ENCODE measurements at regions not wholly inside any gene's neighbourhood (a gene's known extent, or its start where the extent isn't known, plus 50 kb on each side); places are given as distances from the start of the nearest gene placed in this dataset.

GRCh38 chr9:135254176-135255032, 166.9 kb downstream of the OLFM1 start:
- peaks cover 0 to 7% of the 10 kb centered on the region in 2 donors for H3K27me3 ChIP-seq
- WGBS, 2 donors: 88 to 90% methylated on average over 20 to 22 of the region's 25 CpGs
- no peak overlapping the region for H3K4me3 ChIP-seq
- no peaks in the 10 kb centered on the region for H3K9me3 ChIP-seq
- no peaks in the 10 kb centered on the region for H3K36me3 ChIP-seq
- no peak for TF ChIP-seq CTCF (IDR thresholded peaks at IDR 0.05)
- TF ChIP-seq EP300 (IDR thresholded peaks at IDR 0.05): no peak
- no peak for TF ChIP-seq POLR2A (IDR thresholded peaks at IDR 0.05)
- H3K27ac ChIP-seq: no peak overlapping the region
- peaks cover 0 to 9% (median 0%) of the 10 kb centered on the region in 4 donors for H3K4me1 ChIP-seq
- DNase-seq (ENCODE audit: low spot score in 2 of 2): no peak

DNA sequence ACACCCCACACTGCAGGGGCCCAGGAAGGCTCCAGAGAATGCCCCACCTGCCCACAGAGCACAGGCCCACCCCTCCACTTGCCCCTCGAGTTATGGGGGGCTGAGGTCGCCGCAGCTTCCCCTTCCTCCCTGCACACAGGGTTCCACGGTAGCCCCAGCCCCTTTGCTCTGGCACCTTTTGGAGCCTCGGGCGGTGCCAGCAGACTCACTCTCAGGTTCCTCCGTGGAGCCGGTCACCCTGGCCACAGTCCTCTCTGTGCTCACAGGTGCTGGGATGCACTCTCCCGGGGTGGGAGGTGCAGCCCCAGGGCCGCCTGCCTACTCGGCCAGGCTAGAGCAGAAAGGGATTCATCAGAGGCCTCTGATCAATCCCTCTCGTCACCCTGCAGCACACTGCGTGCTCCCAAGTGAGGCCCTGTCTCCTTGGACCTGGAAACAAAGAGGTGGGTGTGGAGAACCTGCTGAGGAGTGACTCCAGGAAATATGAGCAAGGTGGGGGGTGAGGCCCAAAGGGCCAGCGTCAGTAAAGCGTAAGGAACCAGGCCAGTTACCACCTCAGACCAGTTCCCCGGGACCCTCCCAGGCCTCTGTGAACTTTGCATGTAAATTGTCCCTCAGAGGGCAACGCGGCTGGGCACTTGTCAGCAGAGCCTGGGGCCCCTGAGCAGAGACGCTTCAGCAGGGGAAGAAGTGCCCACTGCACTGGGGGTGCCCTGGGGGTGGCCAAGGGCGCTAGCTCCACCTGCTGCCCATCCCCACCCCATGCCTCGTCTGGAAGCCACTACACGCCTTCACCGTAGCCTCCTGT, 167.8 kb downstream of the OLFM1 start:
- Histone ChIP-seq H3K4me1 (peaks cover 0 to 9% (median 0%) of the 10 kb centered on the region in 4 donors), H3K9me3 (no peaks in the 10 kb centered on the region), H3K27me3 (peaks cover 0 to 9% of the 10 kb centered on the region in 2 donors), H3K27ac (no peak overlapping the region), H3K4me3 (no peak overlapping the region), H3K36me3 (no peaks in the 10 kb centered on the region)
- TF ChIP-seq CTCF (IDR thresholded peaks at IDR 0.05): no peak
- TF ChIP-seq POLR2A (IDR thresholded peaks at IDR 0.05): no peak
- DNase-seq (ENCODE audit: low spot score in 2 of 2): no peak
- WGBS, 2 donors: 69 to 85% methylated on average over 19 to 23 of the region's 23 CpGs

DNA sequence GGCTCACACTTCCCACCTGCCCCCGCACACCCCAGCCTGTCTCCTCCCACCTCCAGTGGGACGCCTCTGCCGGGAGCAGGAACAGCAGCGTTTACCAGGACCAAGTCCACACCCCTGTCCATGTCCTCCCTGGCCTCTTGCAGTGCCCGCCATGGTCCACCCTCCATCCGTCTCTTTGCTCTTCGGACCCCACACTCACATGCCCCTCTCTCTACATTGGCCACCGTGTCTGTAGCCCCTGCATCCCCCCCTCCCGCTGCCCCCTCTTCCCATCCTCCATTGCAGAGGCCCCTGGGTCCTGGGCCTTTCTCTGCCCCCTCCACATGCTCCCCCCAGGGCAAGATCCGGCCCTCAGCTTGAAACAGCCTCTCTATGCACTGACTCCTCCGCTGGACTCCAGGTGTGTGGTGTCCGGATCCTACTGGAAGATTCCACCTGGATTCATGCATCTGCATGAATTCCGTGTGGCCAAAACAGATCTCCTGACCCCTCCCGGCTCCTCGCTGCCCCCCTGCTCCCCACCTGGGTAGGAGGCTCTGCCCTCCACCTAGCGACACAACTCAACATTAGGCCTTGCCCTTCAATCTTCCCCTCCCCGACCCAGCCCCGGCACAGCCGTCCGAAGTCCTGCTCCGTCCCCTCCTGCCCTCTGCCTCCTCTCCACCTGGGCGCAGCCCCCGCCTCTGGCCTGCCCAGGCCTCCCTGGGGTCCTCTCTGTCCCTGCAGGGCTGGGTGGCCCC, 168.5 kb downstream of the OLFM1 start:
- 83 to 84% methylated on average over 23 of the region's 23 CpGs for WGBS, 2 donors
- no peak for TF ChIP-seq POLR2A (IDR thresholded peaks at IDR 0.05)
- TF ChIP-seq CTCF (IDR thresholded peaks at IDR 0.05): no peak
- TF ChIP-seq EP300 (IDR thresholded peaks at IDR 0.05): no peak
- no peak for DNase-seq (ENCODE audit: low spot score in 2 of 2)
- no peaks in the 10 kb centered on the region for H3K36me3 ChIP-seq
- H3K27ac ChIP-seq: no peak overlapping the region
- peaks cover 0 to 17% of the 10 kb centered on the region in 2 donors for H3K27me3 ChIP-seq
- H3K4me3 ChIP-seq: no peak overlapping the region
- H3K4me1 ChIP-seq: peaks cover 0 to 9% (median 0%) of the 10 kb centered on the region in 4 donors
- no peaks in the 10 kb centered on the region for H3K9me3 ChIP-seq

DNA sequence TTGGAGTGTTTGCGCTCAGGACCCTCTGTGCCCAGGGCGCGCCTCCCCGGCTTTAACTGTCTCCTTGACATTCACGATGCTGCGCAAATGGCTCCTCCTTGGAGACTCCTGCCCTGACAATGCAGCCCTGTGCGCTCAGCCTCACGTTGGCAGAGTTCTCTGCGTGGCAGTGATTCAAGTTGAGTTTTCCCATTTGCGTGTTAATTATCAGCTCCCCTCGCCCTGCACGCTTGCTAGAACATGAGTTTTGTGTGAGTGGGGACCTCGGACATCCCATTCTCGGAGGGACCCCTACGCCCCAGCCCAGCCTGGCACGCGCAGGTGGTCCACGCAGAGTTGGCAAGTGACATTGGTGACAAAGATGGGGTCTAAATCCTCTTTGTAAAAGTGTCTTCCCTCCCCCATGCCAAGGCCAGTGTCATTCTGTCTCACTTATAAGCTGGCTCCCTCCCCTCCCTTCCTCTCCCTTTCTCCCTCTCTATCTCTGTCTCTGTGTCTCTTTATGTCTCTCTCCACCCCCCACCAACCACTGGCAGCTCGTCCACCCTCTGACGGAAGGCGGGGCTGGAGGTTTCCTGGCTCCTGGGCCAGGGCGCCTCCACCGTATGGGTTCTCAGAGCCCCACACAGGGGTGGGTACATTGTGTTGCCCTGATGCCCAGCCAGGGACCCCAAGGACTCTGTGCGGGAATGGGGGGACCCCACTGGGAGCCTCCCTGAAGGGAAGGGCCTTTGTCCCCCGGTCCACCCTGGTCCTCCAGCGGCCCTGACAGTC, 169.3 kb downstream of the OLFM1 start:
- H3K27ac ChIP-seq: no peak overlapping the region
- no peaks in the 10 kb centered on the region for H3K9me3 ChIP-seq
- 85 to 91% methylated on average over 26 of the region's 26 CpGs for WGBS, 2 donors
- H3K27me3 ChIP-seq: peaks cover 0 to 23% of the 10 kb centered on the region in 2 donors
- H3K36me3 ChIP-seq: no peaks in the 10 kb centered on the region
- DNase-seq (ENCODE audit: low spot score in 2 of 2): no peak
- peaks cover 0 to 9% (median 0%) of the 10 kb centered on the region in 4 donors for H3K4me1 ChIP-seq
- no peak for TF ChIP-seq CTCF (IDR thresholded peaks at IDR 0.05)
- TF ChIP-seq POLR2A (IDR thresholded peaks at IDR 0.05): no peak
- TF ChIP-seq EP300 (IDR thresholded peaks at IDR 0.05): no peak
- no peak overlapping the region for H3K4me3 ChIP-seq
